HCT116 (cell line): ENCODE measurements at regions not wholly inside any gene's neighbourhood (a gene's known extent, or its start where the extent isn't known, plus 50 kb on each side); places are given as distances from the start of the nearest gene placed in this dataset.

Source experiments
- ATAC-seq: fragments of 200-7000 bp; cut with Tn5 transposase; 2 replicates; pipeline ENCODE4 v1.9.1; 2020; ENCODE audit warnings: mild to moderate bottlenecking, moderate library complexity
- BruUV-seq: library from RNA; stranded (reverse); fragments of 400-500 nt; replicated peaks from 2 replicates; lab custom pipeline; 2021; lab: Mats Ljungman, UMichigan
- CTCF ChIA-PET: fragments of 300-600 bp; sonication (Branson Sonifier 250); formaldehyde crosslinking; loops from one replicate; lab custom pipeline; 2021; ENCODE audit warnings: antibody characterized with exemption; lab: Charles Lee
- POLR2A ChIA-PET: fragments of 300-600, 350-600 bp; sonication (Branson Sonifier 250); formaldehyde crosslinking; loops from one replicate; lab custom pipeline; 2021; ENCODE audit warnings: antibody characterized with exemption; lab: Charles Lee
- RAD21 ChIA-PET, 2 experiments: fragments of 300-600 bp; sonication (Branson Sonifier 250); formaldehyde crosslinking; loops; one replicate each; lab custom pipeline; 2023; ENCODE audit warnings: low total read pairs in 2 of 2; ENCODE audit not compliant: uncharacterized antibody in 2 of 2, unreplicated experiment in 2 of 2, low non-redundant PET in 1 of 2; lab: Charles Lee
- DNase-seq: peaks from one replicate; pipeline ENCODE4 v3.0.0-alpha.2; 2010; ENCODE audit warnings: low read depth, low spot score
- H2AFZ ChIP-seq: fragments of 200-600 bp; shearing (Covaris generic), sonication (generic); 2 replicates; pipeline ENCODE4 v1.6.1; 2017; ENCODE audit warnings: low read depth, mixed run types, mixed read lengths, antibody characterized with exemption, low read length; ENCODE audit not compliant: poor library complexity, severe bottlenecking
- H3K27ac ChIP-seq: 2 replicates; pipeline ENCODE4 v1.5.1; 2012; ENCODE audit warnings: low read depth, low read length
- H3K27me3 ChIP-seq: fragments of 200-600 bp; sonication (generic); 2 replicates; pipeline ENCODE4 v1.6.1; 2016; ENCODE audit warnings: mixed run types, low read length, mixed read lengths; ENCODE audit not compliant: insufficient read depth
- H3K36me3 ChIP-seq, 2 experiments: fragments of 200-500 bp in 1 of 2; fragments of 200-600 bp in 1 of 2; sonication (Bioruptor generic) in 1 of 2; sonication (generic) in 1 of 2; 2 replicates each; pipeline versions ENCODE4 v1.5.1 to v1.6.1; 2014 to 2016; ENCODE audit warnings: low read length in 2 of 2, inconsistent platforms in 1 of 2, mixed read lengths in 1 of 2, mixed run types in 1 of 2; ENCODE audit not compliant: insufficient read depth in 2 of 2, control insufficient read depth in 1 of 2
- H3K4me1 ChIP-seq, 2 experiments: fragments of 200-600 bp in 1 of 2; sonication (generic) in 1 of 2; 2 replicates each; pipeline versions ENCODE4 v1.5.1 to v1.6.1; 2012 to 2017; ENCODE audit warnings: low read length in 2 of 2, inconsistent platforms in 1 of 2, mild to moderate bottlenecking in 1 of 2, mixed read lengths in 1 of 2, mixed run types in 1 of 2, moderate library complexity in 1 of 2; ENCODE audit not compliant: insufficient read depth in 2 of 2, control insufficient read depth in 1 of 2
- H3K4me2 ChIP-seq: fragments of 200-600 bp; sonication (generic); 2 replicates; pipeline ENCODE4 v1.6.1; 2017; ENCODE audit warnings: mixed run types, low read length, mixed read lengths
- H3K4me3 ChIP-seq, 2 experiments: fragments of 200-600 bp in 1 of 2; sonication (generic) in 1 of 2; replicated peaks in 1 of 2; 2 replicates each; pipeline ENCODE4 v1.5.1; 2011 to 2016; ENCODE audit warnings: low read length in 2 of 2, control low read depth in 1 of 2, low read depth in 1 of 2, mild to moderate bottlenecking in 1 of 2, mixed read lengths in 1 of 2, mixed run types in 1 of 2
- H3K79me2 ChIP-seq: fragments of 200-600 bp; sonication (generic); 2 replicates; pipeline ENCODE4 v1.6.1; 2017; ENCODE audit warnings: mild to moderate bottlenecking, mixed run types, low read length, moderate library complexity, mixed read lengths; ENCODE audit not compliant: insufficient read depth
- H3K9ac ChIP-seq: fragments of 200-600 bp; sonication (generic); 2 replicates; pipeline ENCODE4 v1.6.1; 2016; ENCODE audit warnings: low read length, mixed read lengths
- H3K9me2 ChIP-seq: fragments of 200-600 bp; sonication (generic), shearing (Covaris generic); 2 replicates; pipeline ENCODE4 v1.6.1; 2017; ENCODE audit warnings: mixed run types, mild to moderate bottlenecking, moderate library complexity; ENCODE audit not compliant: insufficient read depth
- H3K9me3 ChIP-seq, 2 experiments: fragments of 200-500 bp in 1 of 2; fragments of 200-600 bp in 1 of 2; sonication (Bioruptor generic) in 1 of 2; sonication (generic) in 1 of 2; 2 replicates each; pipeline ENCODE4 v1.6.1; 2014 to 2017; ENCODE audit warnings: low read length in 2 of 2, mixed read lengths in 2 of 2, inconsistent platforms in 1 of 2, low read depth in 1 of 2, mild to moderate bottlenecking in 1 of 2, mixed run types in 1 of 2, moderate library complexity in 1 of 2; ENCODE audit not compliant: control insufficient read depth in 1 of 2, insufficient read depth in 1 of 2
- H4K20me1 ChIP-seq: fragments of 200-600 bp; sonication (generic), shearing (Covaris generic); 2 replicates; pipeline ENCODE4 v1.6.1; 2017; ENCODE audit warnings: mixed run types, mild to moderate bottlenecking, moderate library complexity; ENCODE audit not compliant: insufficient read depth
- CBX3 ChIP-seq: IDR thresholded peaks from 2 replicates; pipeline ENCODE4 v1.6.1; 2012; ENCODE audit warnings: low read depth
- CEBPB ChIP-seq: IDR thresholded peaks from 2 replicates; pipeline ENCODE4 v1.6.1; 2012; ENCODE audit warnings: low read depth
- EGR1 ChIP-seq: IDR thresholded peaks from 2 replicates; pipeline ENCODE4 v1.6.1; 2012; ENCODE audit warnings: low read depth
- ELF1 ChIP-seq: IDR thresholded peaks from 2 replicates; pipeline ENCODE4 v1.6.1; 2012; ENCODE audit warnings: low read depth, borderline replicate concordance
- EZH2 ChIP-seq: fragments of 200-600 bp; sonication (generic); IDR thresholded peaks from 2 replicates; pipeline ENCODE4 v1.6.1; 2017; ENCODE audit warnings: antibody characterized with exemption, mixed run types
- JUND ChIP-seq: IDR thresholded peaks from 2 replicates; pipeline ENCODE4 v1.6.1; 2012
- MAX ChIP-seq: IDR thresholded peaks from 2 replicates; pipeline ENCODE4 v1.6.1; 2012
- POLR2A ChIP-seq: IDR thresholded peaks from 2 replicates; pipeline ENCODE4 v1.7.0; 2011; ENCODE audit warnings: borderline replicate concordance; ENCODE audit not compliant: insufficient read depth, insufficient read length; ENCODE audit errors: extremely low read depth
- REST ChIP-seq: IDR thresholded peaks from 2 replicates; pipeline ENCODE4 v1.6.1; 2012; ENCODE audit warnings: low read depth
- SP1 ChIP-seq: IDR thresholded peaks from 2 replicates; pipeline ENCODE4 v1.6.1; 2012; ENCODE audit warnings: low read depth
- SRF ChIP-seq: IDR thresholded peaks from 2 replicates; pipeline ENCODE4 v1.6.1; 2012; ENCODE audit warnings: low read depth
- TCF7L2 ChIP-seq: IDR thresholded peaks from 2 replicates; pipeline ENCODE4 v1.7.0; 2011; ENCODE audit warnings: borderline replicate concordance, inconsistent platforms; ENCODE audit not compliant: insufficient read depth, insufficient read length; ENCODE audit errors: extremely low read depth
- YY1 ChIP-seq: IDR thresholded peaks from 2 replicates; pipeline ENCODE4 v1.6.1; 2011; ENCODE audit warnings: low read length, low read depth, moderate library complexity, mild to moderate bottlenecking; ENCODE audit not compliant: insufficient replicate concordance; ENCODE audit errors: extremely low read depth
- ZFX ChIP-seq: fragments of 450-650 bp; IDR thresholded peaks from 2 replicates; pipeline ENCODE4 v1.6.1; 2017
- ZNF274 ChIP-seq: fragments of 200-500 bp; sonication (Bioruptor generic); IDR thresholded peaks from 2 replicates; pipeline ENCODE4 v1.6.1; 2014; ENCODE audit warnings: mild to moderate bottlenecking, low read depth, low read length, inconsistent platforms
- intact Hi-C: fragments of 100-400 bp; cut with micrococcal nuclease; formaldehyde crosslinking; loops from 2 replicates; pipeline ENCODE4 v1.10.0; 2022
- TF ChIP-seq, protein P1 (sequence below): IDR thresholded peaks from 2 replicates; pipeline ENCODE4 v1.6.1; 2011; ENCODE audit warnings: mild to moderate bottlenecking, low read length, moderate library complexity; ENCODE audit not compliant: insufficient replicate concordance; ENCODE audit errors: extremely low read depth
- TF ChIP-seq, protein P2 (sequence below): IDR thresholded peaks from 2 replicates; pipeline ENCODE4 v1.6.1; 2012

DNA sequence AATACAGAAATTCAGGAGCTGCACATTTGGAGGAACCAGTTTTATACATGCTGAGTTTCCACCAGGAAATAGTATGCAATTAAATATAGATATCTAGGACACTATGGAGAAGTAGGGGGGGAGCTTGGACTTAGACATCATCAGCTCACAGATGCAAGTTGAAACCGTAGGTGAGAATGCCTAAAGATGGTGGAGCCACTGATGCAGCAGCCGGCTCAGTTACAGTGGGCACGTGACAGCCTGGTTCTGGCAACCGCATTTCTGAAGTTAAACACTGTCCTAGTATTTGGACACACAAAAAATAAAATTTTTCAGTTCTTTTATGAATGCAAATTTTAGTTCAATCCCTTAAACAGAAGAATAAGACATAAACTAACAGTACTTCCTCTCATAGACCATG is 91.5 kb upstream of the FRY start:
- POLR2A ChIA-PET: no interaction called here
- Histone ChIP-seq H3K9me2 (no peaks in the 10 kb centered on the region), H3K27me3 (no peaks in the 10 kb centered on the region), H3K79me2 (no peaks in the 10 kb centered on the region), H3K4me3 (no peak overlapping the region), H3K9ac (no peak overlapping the region), H2AFZ (no peak overlapping the region), H3K27ac (no peak overlapping the region), H3K36me3 (no peaks in the 10 kb centered on the region), H4K20me1 (no peaks in the 10 kb centered on the region), H3K4me1 (no peaks in the 10 kb centered on the region), H3K9me3 (no peaks in the 10 kb centered on the region), H3K4me2 (no peak overlapping the region)
- DNase-seq: no peak
- RAD21 ChIA-PET: no interaction called here
- intact Hi-C loops: no loop called here
- CTCF ChIA-PET: interaction anchor here (1.0 kb wide), 1 partner anchor 30 kb away, joined by 3 read pairs; no protein-coding TSS in a partner anchor
- TF ChIP-seq POLR2A (no peak), YY1 (no peak), ELF1 (no peak), TCF7L2 (no peak), REST (no peak), CBX3 (no peak), EGR1 (no peak), ZFX (no peak), CEBPB (no peak), EZH2 (no peak), JUND (no peak), SRF (no peak), MAX (no peak), ZNF274 (no peak), SP1 (no peak)
- TF ChIP-seq, protein P1, sequence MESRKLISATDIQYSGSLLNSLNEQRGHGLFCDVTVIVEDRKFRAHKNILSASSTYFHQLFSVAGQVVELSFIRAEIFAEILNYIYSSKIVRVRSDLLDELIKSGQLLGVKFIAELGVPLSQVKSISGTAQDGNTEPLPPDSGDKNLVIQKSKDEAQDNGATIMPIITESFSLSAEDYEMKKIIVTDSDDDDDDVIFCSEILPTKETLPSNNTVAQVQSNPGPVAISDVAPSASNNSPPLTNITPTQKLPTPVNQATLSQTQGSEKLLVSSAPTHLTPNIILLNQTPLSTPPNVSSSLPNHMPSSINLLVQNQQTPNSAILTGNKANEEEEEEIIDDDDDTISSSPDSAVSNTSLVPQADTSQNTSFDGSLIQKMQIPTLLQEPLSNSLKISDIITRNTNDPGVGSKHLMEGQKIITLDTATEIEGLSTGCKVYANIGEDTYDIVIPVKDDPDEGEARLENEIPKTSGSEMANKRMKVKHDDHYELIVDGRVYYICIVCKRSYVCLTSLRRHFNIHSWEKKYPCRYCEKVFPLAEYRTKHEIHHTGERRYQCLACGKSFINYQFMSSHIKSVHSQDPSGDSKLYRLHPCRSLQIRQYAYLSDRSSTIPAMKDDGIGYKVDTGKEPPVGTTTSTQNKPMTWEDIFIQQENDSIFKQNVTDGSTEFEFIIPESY: no peak
- TF ChIP-seq, protein P2, sequence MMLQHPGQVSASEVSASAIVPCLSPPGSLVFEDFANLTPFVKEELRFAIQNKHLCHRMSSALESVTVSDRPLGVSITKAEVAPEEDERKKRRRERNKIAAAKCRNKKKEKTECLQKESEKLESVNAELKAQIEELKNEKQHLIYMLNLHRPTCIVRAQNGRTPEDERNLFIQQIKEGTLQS: no peak
- no peak for ATAC-seq
- no TSS peak for BruUV-seq
